ENCODE measurements at regions not wholly inside any gene's neighbourhood (a gene's known extent, or its start where the extent isn't known, plus 50 kb on each side); places are given as distances from the start of the nearest gene placed in this dataset. TPM values are rescaled to one million over a fixed set of nuclear protein-coding genes. Genes with fewer than 3 reads are reported as not detected.

Small RNAs in the stretch of these regions (small RNA-seq; reads per million reads assigned to genes)
- gene MTCO1P45 (ENCODE audit: insufficient read depth, insufficient read length, low read depth, low replicate concordance) (not detected), gene RNU6-1001P (ENCODE audit: insufficient read depth, insufficient read length, low read depth, low replicate concordance) (not detected), gene RNU6-546P (ENCODE audit: insufficient read depth, insufficient read length, low read depth, low replicate concordance) (not detected)
